IMR-90 (cell line): ENCODE measurements at regions not wholly inside any gene's neighbourhood (a gene's known extent, or its start where the extent isn't known, plus 50 kb on each side); places are given as distances from the start of the nearest gene placed in this dataset.

Experiments
- ATAC-seq: fragments of 200-7000 bp; cut with Tn5 transposase; 2 replicates; pipeline ENCODE4 v1.9.1; 2020; ENCODE audit warnings: low read depth, mild to moderate bottlenecking, moderate library complexity
- BruUV-seq: library from RNA; stranded (reverse); fragments of 400-500 nt; replicated peaks from 2 replicates; lab custom pipeline; 2021; lab: Mats Ljungman, UMichigan
- CTCF ChIA-PET: fragments of 300-600 bp; formaldehyde crosslinking; extraction: SDS; loops from one replicate; lab custom pipeline; 2021; ENCODE audit warnings: antibody characterized with exemption; lab: Yijun Ruan, JAX
- POLR2A ChIA-PET: fragments of 300-600 bp; sonication (Branson Sonifier 250); formaldehyde crosslinking; loops from one replicate; lab custom pipeline; 2022; ENCODE audit warnings: antibody characterized with exemption; ENCODE audit not compliant: unreplicated experiment; lab: Charles Lee
- DNase-seq: peaks from one replicate; pipeline ENCODE4 v3.0.0; 2013
- H2AFZ ChIP-seq: replicated peaks from 2 replicates; pipeline ENCODE3; 2013; ENCODE audit warnings: low read length, mild to moderate bottlenecking; ENCODE audit not compliant: poor library complexity
- H2AK5ac ChIP-seq: 2 replicates; pipeline ENCODE4 v1.6.1; 2013; ENCODE audit warnings: low read depth, low read length, inconsistent platforms
- H2AK9ac ChIP-seq: replicated peaks from 2 replicates; pipeline ENCODE3; 2013; ENCODE audit warnings: mild to moderate bottlenecking, low read depth, low read length, moderate library complexity; ENCODE audit not compliant: poor library complexity
- H2BK120ac ChIP-seq: 2 replicates; pipeline ENCODE4 v1.6.1; 2013; ENCODE audit warnings: low read depth, low read length, inconsistent platforms
- H2BK15ac ChIP-seq: 3 replicates; pipeline ENCODE4 v1.6.1; 2013; ENCODE audit warnings: low read depth, low read length, inconsistent platforms
- H2BK20ac ChIP-seq: 2 replicates; pipeline ENCODE4 v1.6.1; 2013; ENCODE audit warnings: low read depth, mild to moderate bottlenecking, inconsistent platforms, low read length, moderate library complexity
- H2BK5ac ChIP-seq: 2 replicates; pipeline ENCODE4 v1.6.1; 2013; ENCODE audit warnings: mild to moderate bottlenecking, low read depth, low read length, inconsistent platforms; ENCODE audit not compliant: poor library complexity, severe bottlenecking
- H3K14ac ChIP-seq: replicated peaks from 2 replicates; pipeline ENCODE4 v1.6.1; 2013; ENCODE audit warnings: low read depth, low read length, inconsistent platforms
- H3K18ac ChIP-seq: 2 replicates; pipeline ENCODE4 v1.6.1; 2013; ENCODE audit warnings: low read depth, low read length, control low read depth
- H3K23ac ChIP-seq: 2 replicates; pipeline ENCODE4 v1.6.1; 2013; ENCODE audit warnings: low read depth, low read length, inconsistent platforms
- H3K27ac ChIP-seq: 2 replicates; pipeline ENCODE4 v1.5.1; 2013; ENCODE audit warnings: mild to moderate bottlenecking, control low read depth, low read length; ENCODE audit not compliant: insufficient read depth
- H3K27me3 ChIP-seq: 2 replicates; pipeline ENCODE4 v1.6.1; 2013; ENCODE audit warnings: low read length; ENCODE audit not compliant: control insufficient read depth, insufficient read depth
- H3K36me3 ChIP-seq: 2 replicates; pipeline ENCODE4 v1.6.1; 2013; ENCODE audit warnings: low read length, mixed read lengths; ENCODE audit not compliant: control insufficient read depth, insufficient read depth
- H3K4ac ChIP-seq: 2 replicates; pipeline ENCODE4 v1.6.1; 2013; ENCODE audit warnings: low read depth, low read length, inconsistent platforms
- H3K4me1 ChIP-seq: 2 replicates; pipeline ENCODE4 v1.6.1; 2013; ENCODE audit warnings: low read length, mixed read lengths; ENCODE audit not compliant: control insufficient read depth, insufficient read depth
- H3K4me2 ChIP-seq: 2 replicates; pipeline ENCODE4 v1.6.1; 2013; ENCODE audit warnings: low read depth, mild to moderate bottlenecking, control low read depth, low read length, moderate library complexity
- H3K4me3 ChIP-seq: 2 replicates; pipeline ENCODE4 v1.5.1; 2013; ENCODE audit warnings: low read depth, mild to moderate bottlenecking, control low read depth, low read length, moderate library complexity; ENCODE audit not compliant: insufficient read depth
- H3K56ac ChIP-seq: 2 replicates; pipeline ENCODE4 v1.6.1; 2013; ENCODE audit warnings: low read length, inconsistent platforms; ENCODE audit not compliant: insufficient read depth; ENCODE audit errors: extremely low read depth
- H3K79me1 ChIP-seq, 2 experiments: 2 replicates each; pipeline ENCODE4 v1.6.1; 2013; ENCODE audit warnings: low read length in 2 of 2, inconsistent platforms in 1 of 2, low read depth in 1 of 2
- H3K9ac ChIP-seq: 2 replicates; pipeline ENCODE4 v1.6.1; 2013; ENCODE audit warnings: low read depth, low read length, control low read depth
- H3K9me1 ChIP-seq: 2 replicates; pipeline ENCODE4 v1.6.1; 2013; ENCODE audit warnings: low read length, inconsistent platforms; ENCODE audit not compliant: insufficient read depth
- H3K9me3 ChIP-seq: 2 replicates; pipeline ENCODE4 v1.6.1; 2013; ENCODE audit warnings: low read length; ENCODE audit not compliant: control insufficient read depth, insufficient read depth
- H4K20me1 ChIP-seq: 2 replicates; pipeline ENCODE4 v1.6.1; 2013; ENCODE audit warnings: low read length, inconsistent platforms; ENCODE audit not compliant: insufficient read depth
- H4K5ac ChIP-seq: 2 replicates; pipeline ENCODE4 v1.6.1; 2013; ENCODE audit warnings: mild to moderate bottlenecking, low read depth, low read length, control low read depth
- H4K8ac ChIP-seq, 2 experiments: 2 replicates each; pipeline ENCODE4 v1.6.1; 2013; ENCODE audit warnings: low read depth in 2 of 2, low read length in 2 of 2, control low read depth in 1 of 2, inconsistent platforms in 1 of 2
- H4K91ac ChIP-seq: 2 replicates; pipeline ENCODE4 v1.6.1; 2013; ENCODE audit warnings: low read depth, low read length, inconsistent platforms; ENCODE audit not compliant: insufficient read depth
- BHLHE40 ChIP-seq: fragments of 150-350 bp; IDR thresholded peaks from 2 replicates; pipeline ENCODE4 v1.6.1; 2016; ENCODE audit warnings: mild to moderate bottlenecking, low read depth, low read length
- CHD1 ChIP-seq: IDR thresholded peaks from 2 replicates; pipeline ENCODE4 v1.6.1; 2012; ENCODE audit warnings: low read depth, low read length, improper control_type of control experiment
- POLR2A ChIP-seq: IDR thresholded peaks from 2 replicates; pipeline ENCODE4 v1.6.1; 2012; ENCODE audit warnings: mild to moderate bottlenecking, low read depth, low read length
- RAD21 ChIP-seq: IDR thresholded peaks from 2 replicates; pipeline ENCODE4 v1.6.1; 2012; ENCODE audit warnings: low read length, improper control_type of control experiment
- SMC3 ChIP-seq: fragments of 150-350 bp; IDR thresholded peaks from 2 replicates; pipeline ENCODE4 v1.6.1; 2016; ENCODE audit warnings: low read depth, mild to moderate bottlenecking, antibody characterized with exemption, low read length, moderate library complexity
- USF2 ChIP-seq: fragments of 150-350 bp; IDR thresholded peaks from 2 replicates; pipeline ENCODE4 v1.6.1; 2017; ENCODE audit warnings: mild to moderate bottlenecking, antibody characterized with exemption, low read length, low read depth
- WGBS, 2 experiments: methylation state at CpG; one replicate each; pipeline versions ENCODE4 v1.1.5 to v1.1.7; 2013; ENCODE audit warnings: missing lambda C conversion rate in 2 of 2; ENCODE audit not compliant: insufficient read length in 1 of 2; ENCODE audit errors: extremely low coverage in 2 of 2; 5-methylcytosine and 5-hydroxymethylcytosine counted together
- dilution Hi-C: fragments of 300-500 bp; cut with HindIII; formaldehyde crosslinking; loops from one replicate; pipeline ENCODE4 v1.14.3; 2018; ENCODE audit warnings: low sequenced_read_pairs; ENCODE audit not compliant: unreplicated experiment
- in situ Hi-C: fragments of 300-500 bp; cut with MboI; formaldehyde crosslinking; loops from 3 replicates; pipeline ENCODE4 v1.14.3; 2019; ENCODE audit warnings: low sequenced_read_pairs, inconsistent platforms, mixed read lengths
- intact Hi-C: fragments of 100-400 bp; cut with micrococcal nuclease; formaldehyde crosslinking; loops from 2 replicates; pipeline ENCODE4 v1.10.0; 2022

GRCh38 chr10:31179091-31179680 is 139.8 kb upstream of the ZEB1 start:
- Histone ChIP-seq H3K4me3 (no peak overlapping the region), H3K9ac (no peak overlapping the region), H3K27ac (no peak overlapping the region), H2AFZ (no peak overlapping the region), H3K56ac (no peak overlapping the region), H3K4me2 (no peak overlapping the region), H3K18ac (no peak overlapping the region), H2BK5ac (no peak overlapping the region), H3K23ac (no peak overlapping the region; the same call in 1 of the 2 replicates), H3K4ac (no peak overlapping the region), H4K5ac (no peak overlapping the region), H3K4me1 (0 out of 2 replicates have a peak, but pooled peaks cover 2% of the 10 kb centered on the region), H3K27me3 (no peaks in the 10 kb centered on the region), H3K14ac (no peak overlapping the region), H4K8ac (no peak overlapping the region), H3K79me1 (no peaks in the 10 kb centered on the region), H2AK5ac (no peak overlapping the region), H2BK15ac (no peak overlapping the region), H3K36me3 (no peaks in the 10 kb centered on the region), H2BK120ac (no peak overlapping the region), H2AK9ac (no peak overlapping the region), H2BK20ac (no peak overlapping the region), H3K9me3 (peaks cover 3% of the 10 kb centered on the region; the same call in 1 of the 2 replicates), H3K9me1 (no peaks in the 10 kb centered on the region), H4K20me1 (no peaks in the 10 kb centered on the region), H4K91ac (no peak overlapping the region)
- DNase-seq = no peak
- intact Hi-C loops (no loop called here), dilution Hi-C loops (no loop called here), in situ Hi-C loops (no loop called here)
- no peak for ATAC-seq
- ChIA-PET CTCF (no interaction called here), POLR2A (no interaction called here)
- BruUV-seq = no TSS peak
- WGBS, 2 experiments = no CpG with 5 or more reads among the region's 5 CpGs
- TF ChIP-seq POLR2A = no peak
- TF ChIP-seq RAD21 = no peak
- no peak for TF ChIP-seq CHD1
- no peak for TF ChIP-seq SMC3
- TF ChIP-seq BHLHE40 = no peak
- TF ChIP-seq USF2 = no peak
